GM12864 (cell line): ENCODE measurements at regions not wholly inside any gene's neighbourhood (a gene's known extent, or its start where the extent isn't known, plus 50 kb on each side); places are given as distances from the start of the nearest gene placed in this dataset.

Source experiments
- DNase-seq: peaks from one replicate; pipeline ENCODE4 v3.0.0-alpha.2; 2011; ENCODE audit warnings: low read depth
- H3K4me3 ChIP-seq: 2 replicates; pipeline ENCODE4 v1.5.1; 2011; ENCODE audit warnings: mild to moderate bottlenecking, low read depth, low read length, control low read depth
- CTCF ChIP-seq: IDR thresholded peaks from 2 replicates; pipeline ENCODE4 v1.5.1; 2011; ENCODE audit warnings: low read depth, mild to moderate bottlenecking, moderate library complexity, low read length, control low read depth, inconsistent platforms; ENCODE audit errors: missing control alignments

GRCh38 chr5:56413546-56413945 is 180.4 kb upstream of the ANKRD55 start:
- no peak for DNase-seq
- TF ChIP-seq CTCF = no peak
- H3K4me3 ChIP-seq = no peak overlapping the region

GRCh38 chr5:56412601-56413379 is 179.7 kb upstream of the ANKRD55 start:
- no peak overlapping the region; the same call in 1 of the 2 replicates for H3K4me3 ChIP-seq
- no peak for TF ChIP-seq CTCF
- DNase-seq = peak; percentile 74

- no peak for DNase-seq
- TF ChIP-seq CTCF = no peak
- H3K4me3 ChIP-seq = no peak overlapping the region
These were observed 177.6 kb upstream of the ANKRD55 start for GRCh38 chr5:56410696-56411095.

GRCh38 chr5:56409331-56410190 is 176.4 kb upstream of the ANKRD55 start:
- TF ChIP-seq CTCF = no peak
- no peak overlapping the region for H3K4me3 ChIP-seq
- DNase-seq = no peak

GRCh38 chr5:56406838-56407237 is 173.7 kb upstream of the ANKRD55 start:
- H3K4me3 ChIP-seq = no peak overlapping the region
- no peak for TF ChIP-seq CTCF
- DNase-seq = no peak

- TF ChIP-seq CTCF = no peak
- DNase-seq = no peak
- no peak overlapping the region for H3K4me3 ChIP-seq
These were observed 173.1 kb upstream of the ANKRD55 start for GRCh38 chr5:56406221-56406620.
